ENCODE measurements at regions not wholly inside any gene's neighbourhood (a gene's known extent, or its start where the extent isn't known, plus 50 kb on each side); places are given as distances from the start of the nearest gene placed in this dataset.

DNA sequence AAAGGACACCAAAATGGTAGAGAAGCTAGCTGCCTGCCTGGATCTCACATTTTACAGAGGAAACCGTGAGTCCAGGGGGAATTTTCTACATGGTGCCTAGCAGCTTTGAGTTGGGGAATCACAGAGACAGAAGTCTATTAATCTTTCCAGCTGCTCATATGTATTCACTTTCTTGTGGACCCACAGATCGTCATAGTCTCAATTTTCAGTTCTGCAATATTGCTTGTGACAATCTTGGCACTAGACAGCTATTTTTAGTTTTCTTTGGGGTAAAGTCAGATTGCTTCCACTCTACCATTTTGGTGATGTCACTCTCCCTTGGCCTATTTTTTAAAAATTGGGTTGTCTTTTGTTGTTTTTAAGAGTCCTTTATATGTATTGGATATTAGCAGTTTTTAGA is 233.4 kb upstream of the STK26 start:
- H3K9me3 Mint-ChIP-seq = no peaks in the 10 kb centered on the region; the same call in 1 of the 2 replicates
- H3K4me3 Mint-ChIP-seq = no peak overlapping the region
- no peaks in the 10 kb centered on the region; the same call in 1 of the 2 replicates for H3K36me3 Mint-ChIP-seq (ENCODE audit: low read depth)
- no peak for DNase-seq
- no peak overlapping the region for H3K27ac Mint-ChIP-seq
- TF ChIP-seq, protein P1, sequence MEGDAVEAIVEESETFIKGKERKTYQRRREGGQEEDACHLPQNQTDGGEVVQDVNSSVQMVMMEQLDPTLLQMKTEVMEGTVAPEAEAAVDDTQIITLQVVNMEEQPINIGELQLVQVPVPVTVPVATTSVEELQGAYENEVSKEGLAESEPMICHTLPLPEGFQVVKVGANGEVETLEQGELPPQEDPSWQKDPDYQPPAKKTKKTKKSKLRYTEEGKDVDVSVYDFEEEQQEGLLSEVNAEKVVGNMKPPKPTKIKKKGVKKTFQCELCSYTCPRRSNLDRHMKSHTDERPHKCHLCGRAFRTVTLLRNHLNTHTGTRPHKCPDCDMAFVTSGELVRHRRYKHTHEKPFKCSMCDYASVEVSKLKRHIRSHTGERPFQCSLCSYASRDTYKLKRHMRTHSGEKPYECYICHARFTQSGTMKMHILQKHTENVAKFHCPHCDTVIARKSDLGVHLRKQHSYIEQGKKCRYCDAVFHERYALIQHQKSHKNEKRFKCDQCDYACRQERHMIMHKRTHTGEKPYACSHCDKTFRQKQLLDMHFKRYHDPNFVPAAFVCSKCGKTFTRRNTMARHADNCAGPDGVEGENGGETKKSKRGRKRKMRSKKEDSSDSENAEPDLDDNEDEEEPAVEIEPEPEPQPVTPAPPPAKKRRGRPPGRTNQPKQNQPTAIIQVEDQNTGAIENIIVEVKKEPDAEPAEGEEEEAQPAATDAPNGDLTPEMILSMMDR (IDR thresholded peaks at IDR 0.05) = no peak
- peaks cover 36% of the 10 kb centered on the region; the same call in 1 of the 2 replicates for H3K4me1 Mint-ChIP-seq (ENCODE audit: low read depth)
- peaks cover 1% of the 10 kb centered on the region; the same call in 1 of the 2 replicates for H3K27me3 Mint-ChIP-seq (ENCODE audit: insufficient read depth)

DNA sequence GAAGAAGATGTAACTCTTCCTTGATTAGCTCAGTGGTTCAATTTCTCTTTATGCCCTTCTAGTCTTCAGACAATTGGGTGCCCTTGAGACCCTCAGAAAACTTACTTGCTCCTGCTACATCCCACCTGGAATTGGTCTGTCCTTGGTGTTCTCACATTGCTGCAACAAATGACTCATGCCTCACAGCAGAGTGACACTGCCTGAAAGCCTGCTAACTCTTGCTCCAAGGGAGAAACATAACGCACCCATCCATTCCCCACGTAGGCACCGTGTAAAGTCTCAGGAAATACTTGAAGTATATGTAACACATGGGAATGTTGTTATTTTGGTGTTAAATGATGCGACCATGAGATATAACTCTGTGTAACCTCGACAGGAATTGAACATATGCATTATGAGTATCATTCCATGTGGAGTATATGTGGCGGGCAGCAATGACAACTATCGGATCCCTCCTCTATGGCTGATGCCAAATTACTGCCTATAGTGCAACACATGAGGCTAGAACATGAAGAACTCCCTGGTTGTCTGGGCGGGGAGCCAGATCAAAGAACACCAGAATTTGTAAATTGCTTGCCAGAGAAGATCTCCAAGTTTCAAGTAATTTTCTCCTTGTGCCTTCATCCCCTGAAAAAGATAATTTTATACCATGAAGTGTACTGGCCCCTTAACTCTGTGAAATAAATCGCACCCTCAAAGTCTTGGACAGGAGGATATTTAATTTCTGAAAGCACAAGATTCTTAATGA is 231.3 kb upstream of the STK26 start:
- Mint-ChIP-seq H3K27me3 (ENCODE audit: insufficient read depth) (peaks cover 1% of the 10 kb centered on the region; the same call in 1 of the 2 replicates), H3K4me3 (peak overlapping the region; percentile 78; the same call in 1 of the 2 replicates), H3K27ac (peak overlapping the region; percentile 71; the same call in 1 of the 2 replicates), H3K36me3 (ENCODE audit: low read depth) (no peaks in the 10 kb centered on the region; the same call in 1 of the 2 replicates), H3K4me1 (ENCODE audit: low read depth) (peaks cover 36% of the 10 kb centered on the region; the same call in 1 of the 2 replicates), H3K9me3 (no peaks in the 10 kb centered on the region; the same call in 1 of the 2 replicates)
- DNase-seq = no peak
- TF ChIP-seq, protein P1 (IDR thresholded peaks at IDR 0.05) = no peak

DNA sequence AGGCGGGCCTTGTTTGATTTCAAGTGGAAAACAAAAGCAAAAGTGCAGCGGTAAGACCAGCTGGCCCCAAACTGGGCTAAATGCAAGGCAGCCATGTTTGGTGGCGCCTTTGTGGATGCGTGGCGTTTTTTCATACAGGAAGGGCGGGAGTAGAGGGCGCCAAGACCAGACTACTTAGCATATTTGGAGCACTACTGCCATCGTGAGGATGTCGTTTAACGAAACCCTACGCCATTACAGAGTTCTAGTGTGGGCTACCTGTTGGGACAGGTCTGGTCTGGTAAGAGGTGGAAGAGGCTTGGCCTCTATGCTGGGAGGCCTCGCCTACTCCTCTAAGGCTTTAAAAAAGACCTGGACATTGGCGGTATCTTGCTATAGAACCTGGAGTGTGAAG is 230.7 kb upstream of the STK26 start:
- TF ChIP-seq, protein P1 (IDR thresholded peaks at IDR 0.05) = peak; percentile 13; the same call in 1 of the 2 replicates
- no peaks in the 10 kb centered on the region; the same call in 1 of the 2 replicates for H3K36me3 Mint-ChIP-seq (ENCODE audit: low read depth)
- no peaks in the 10 kb centered on the region; the same call in 1 of the 2 replicates for H3K9me3 Mint-ChIP-seq
- no peak for DNase-seq
- peak overlapping the region; percentile 78; the same call in 1 of the 2 replicates for H3K4me3 Mint-ChIP-seq
- H3K27ac Mint-ChIP-seq = peak overlapping the region; percentile 89; the same call in 1 of the 2 replicates
- H3K27me3 Mint-ChIP-seq (ENCODE audit: insufficient read depth) = peaks cover 1% of the 10 kb centered on the region; the same call in 1 of the 2 replicates
- peaks cover 36% of the 10 kb centered on the region; the same call in 1 of the 2 replicates for H3K4me1 Mint-ChIP-seq (ENCODE audit: low read depth)

DNA sequence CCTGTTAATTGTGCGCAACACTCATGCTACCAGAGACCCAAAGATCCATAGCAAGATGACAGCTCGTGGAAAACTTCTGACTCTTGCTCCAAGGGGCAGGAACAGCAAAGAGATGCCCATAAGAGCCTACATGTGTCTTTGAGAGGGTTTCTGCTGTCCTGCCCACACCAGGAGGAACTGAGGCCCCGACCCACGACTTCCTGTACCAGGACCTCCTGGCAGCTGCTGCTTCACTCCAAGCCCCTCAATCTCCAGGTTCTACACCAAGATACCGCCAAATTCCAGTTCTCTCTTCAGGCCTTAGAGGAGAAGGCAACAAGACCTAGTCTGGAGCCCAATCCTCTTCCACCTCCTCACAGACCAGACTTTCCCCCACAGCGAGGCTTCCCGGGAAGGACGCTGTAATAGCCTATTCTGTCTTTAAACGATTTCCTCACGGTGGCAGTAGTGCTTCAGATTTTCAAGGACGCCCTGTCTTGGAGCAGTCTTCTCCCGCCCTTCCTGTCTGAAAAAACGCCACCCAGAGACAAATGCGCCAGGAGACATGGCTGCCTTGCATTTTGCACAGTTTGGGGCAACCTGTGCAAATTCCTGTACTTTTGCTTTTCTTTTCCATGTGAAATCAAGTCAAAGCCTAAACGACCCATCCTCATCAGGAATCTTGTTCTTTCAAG is 230.2 kb upstream of the STK26 start:
- Mint-ChIP-seq H3K4me3 (peak overlapping the region; percentile 82; the same call in 1 of the 2 replicates), H3K4me1 (ENCODE audit: low read depth) (peaks cover 36% of the 10 kb centered on the region; the same call in 1 of the 2 replicates), H3K36me3 (ENCODE audit: low read depth) (no peaks in the 10 kb centered on the region; the same call in 1 of the 2 replicates), H3K27ac (peak overlapping the region; percentile 89; the same call in 1 of the 2 replicates), H3K9me3 (no peaks in the 10 kb centered on the region), H3K27me3 (ENCODE audit: insufficient read depth) (peaks cover 1% of the 10 kb centered on the region; the same call in 1 of the 2 replicates)
- DNase-seq = peak; percentile 22
- TF ChIP-seq, protein P1 (IDR thresholded peaks at IDR 0.05) = peak; percentile 36; the same call in 1 of the 2 replicates

DNA sequence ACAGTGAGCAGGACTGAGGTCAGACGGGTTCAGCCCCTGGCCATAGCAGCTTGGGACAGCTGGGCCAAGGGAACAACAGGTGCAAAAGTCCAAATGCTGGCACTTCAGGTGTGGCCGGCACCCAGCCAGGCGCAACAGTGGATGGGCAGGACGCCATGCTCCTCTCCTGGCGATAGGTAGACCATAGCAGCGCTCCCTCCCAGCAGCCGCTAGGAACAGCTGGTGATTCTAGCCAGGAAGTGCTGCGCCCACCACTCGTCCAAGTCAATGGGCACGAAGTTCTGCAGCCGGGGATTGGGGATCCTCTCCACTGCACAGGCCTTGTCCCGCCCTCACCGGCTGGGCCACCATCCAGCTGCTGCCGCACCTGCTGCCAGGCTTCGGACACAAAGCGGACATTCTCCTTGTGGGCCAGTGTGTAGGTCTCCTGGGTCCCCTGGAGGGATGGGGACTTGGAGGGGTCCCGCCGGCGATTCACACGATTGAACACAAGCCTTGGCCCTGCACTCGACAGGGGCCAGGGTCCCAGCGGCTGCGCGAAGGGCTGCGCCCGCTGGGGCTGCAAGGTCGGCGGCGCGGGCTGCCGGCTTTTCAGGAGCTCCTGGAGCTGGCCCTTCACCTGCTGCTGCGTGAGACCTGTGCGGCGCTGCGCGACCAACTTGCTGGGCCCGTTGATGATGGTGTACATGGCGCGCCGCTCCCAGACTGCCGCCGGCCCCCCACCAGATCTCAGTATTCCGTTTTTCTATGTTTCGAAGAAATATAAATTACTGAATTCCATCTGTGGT is 227.5 kb upstream of the STK26 start:
- H3K36me3 Mint-ChIP-seq (ENCODE audit: low read depth) = no peaks in the 10 kb centered on the region; the same call in 1 of the 2 replicates
- no peaks in the 10 kb centered on the region for H3K9me3 Mint-ChIP-seq
- TF ChIP-seq, protein P1 (IDR thresholded peaks at IDR 0.05) = no peak
- DNase-seq = no peak
- peaks cover 23% of the 10 kb centered on the region; the same call in 1 of the 2 replicates for H3K4me1 Mint-ChIP-seq (ENCODE audit: low read depth)
- H3K4me3 Mint-ChIP-seq = no peak overlapping the region
- peaks cover 1% of the 10 kb centered on the region; the same call in 1 of the 2 replicates for H3K27me3 Mint-ChIP-seq (ENCODE audit: insufficient read depth)
- no peak overlapping the region for H3K27ac Mint-ChIP-seq
